ENCODE measurements at regions not wholly inside any gene's neighbourhood (a gene's known extent, or its start where the extent isn't known, plus 50 kb on each side); places are given as distances from the start of the nearest gene placed in this dataset.
"Not testable (repeated sequence)": the region's sequence is repeated elsewhere in the genome, so short reads cannot be mapped to it uniquely, and the experiment has no call there.

GRCh38 chr12:31177514-31177913 is 103.9 kb downstream of the DDX11 start:
- peak; percentile 13 for TF ChIP-seq CTCF (IDR thresholded peaks at IDR 0.05; ENCODE audit: low read depth, low read length, poor library complexity, severe bottlenecking)
- TF ChIP-seq EZH2phosphoT487 (IDR thresholded peaks at IDR 0.05; ENCODE audit: borderline replicate concordance, low read length): not testable (repeated sequence)

Measured in DOHH2 (cell line).